Subcutaneous abdominal adipose tissue (tissue), 5 donors: ENCODE measurements at regions not wholly inside any gene's neighbourhood (a gene's known extent, or its start where the extent isn't known, plus 50 kb on each side); places are given as distances from the start of the nearest gene placed in this dataset.
"Not testable (repeated sequence)": the region's sequence is repeated elsewhere in the genome, so short reads cannot be mapped to it uniquely, and the experiment has no call there.

ENCODE experiments used
- H3K27ac ChIP-seq: one replicate; pipeline ENCODE4 v1.7.0; 2013; ENCODE audit warnings: low read depth, mild to moderate bottlenecking, inconsistent platforms, low read length, moderate library complexity
- H3K27me3 ChIP-seq, 5 donors: one replicate each; pipeline ENCODE4 v1.7.0; 2013; ENCODE audit warnings: low read length in 5 of 5, inconsistent platforms in 1 of 5; ENCODE audit not compliant: control insufficient read depth in 5 of 5, insufficient read depth in 4 of 5
- H3K36me3 ChIP-seq, 5 donors: one replicate each; pipeline ENCODE4 v1.7.0; 2013; ENCODE audit warnings: low read length in 5 of 5; ENCODE audit not compliant: control insufficient read depth in 5 of 5, insufficient read depth in 5 of 5
- H3K4me1 ChIP-seq, 5 donors: one replicate each; pipeline ENCODE4 v1.7.0; 2013; ENCODE audit warnings: low read length in 5 of 5, mild to moderate bottlenecking in 3 of 5, moderate library complexity in 1 of 5; ENCODE audit not compliant: control insufficient read depth in 5 of 5, insufficient read depth in 5 of 5
- H3K4me3 ChIP-seq, 5 donors: one replicate each; pipeline ENCODE4 v1.7.0; 2013; ENCODE audit warnings: low read length in 5 of 5, low read depth in 1 of 5
- H3K9ac ChIP-seq, 5 donors: one replicate each; pipeline ENCODE4 v1.7.0; 2013; ENCODE audit warnings: low read length in 5 of 5, mild to moderate bottlenecking in 4 of 5, moderate library complexity in 3 of 5
- H3K9me3 ChIP-seq, 5 donors: one replicate each; pipeline ENCODE4 v1.7.0; 2013; ENCODE audit warnings: low read length in 5 of 5; ENCODE audit not compliant: control insufficient read depth in 5 of 5
- donor health status: healthy.
- donor health status: healthy.
- donor health status: healthy.
- donor health status: healthy.
- donor health status: healthy.

DNA sequence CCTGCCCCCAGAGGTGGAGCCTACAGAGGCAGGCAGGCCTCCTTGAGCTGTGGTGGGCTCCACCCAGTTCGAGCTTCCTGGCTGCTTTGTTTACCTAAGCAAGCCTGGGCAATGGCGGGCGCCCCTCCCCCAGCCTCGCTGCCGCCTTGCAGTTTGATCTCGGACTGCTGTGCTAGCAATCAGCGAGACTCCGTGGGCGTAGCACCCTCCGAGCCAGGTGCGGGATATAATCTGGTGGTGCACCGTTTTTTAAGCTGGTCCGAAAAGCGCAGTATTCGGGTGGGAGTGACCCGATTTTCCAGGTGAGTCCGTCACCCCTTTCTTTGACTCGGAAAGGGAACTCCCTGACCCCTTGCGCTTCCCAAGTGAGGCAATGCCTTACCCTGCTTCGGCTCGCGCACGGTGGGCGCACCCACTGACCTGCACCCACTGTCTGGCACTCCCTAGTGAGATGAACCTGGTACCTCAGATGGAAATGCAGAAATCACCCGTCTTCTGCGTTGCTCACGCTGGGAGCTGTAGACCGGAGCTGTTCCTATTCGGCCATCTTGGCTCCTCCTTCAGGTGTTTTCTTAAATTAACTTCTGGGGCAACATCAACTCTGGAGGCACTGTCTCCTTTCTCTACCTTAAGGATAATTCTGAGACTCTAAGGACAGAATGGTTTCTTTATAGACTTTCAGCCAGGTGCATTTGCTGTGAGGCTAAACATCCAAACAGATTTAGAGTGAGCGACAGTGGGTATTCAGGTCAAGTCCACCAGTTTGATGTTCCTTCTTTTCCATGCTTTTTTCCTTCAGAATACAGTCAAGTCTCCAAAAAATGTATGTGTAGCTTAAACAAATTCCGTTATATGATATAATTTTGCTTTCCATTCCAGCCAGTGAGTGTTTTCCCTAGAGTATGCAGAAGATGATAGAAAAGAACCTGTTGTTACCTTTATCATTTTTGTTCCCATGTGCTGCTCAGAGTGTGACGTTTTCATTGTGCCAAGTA lies 170.8 kb downstream of the KCNRG start:
- H3K27ac ChIP-seq, H3K9ac ChIP-seq, H3K4me1 ChIP-seq, H3K27me3 ChIP-seq, H3K36me3 ChIP-seq, H3K9me3 ChIP-seq, H3K4me3 ChIP-seq: not testable (repeated sequence)

DNA sequence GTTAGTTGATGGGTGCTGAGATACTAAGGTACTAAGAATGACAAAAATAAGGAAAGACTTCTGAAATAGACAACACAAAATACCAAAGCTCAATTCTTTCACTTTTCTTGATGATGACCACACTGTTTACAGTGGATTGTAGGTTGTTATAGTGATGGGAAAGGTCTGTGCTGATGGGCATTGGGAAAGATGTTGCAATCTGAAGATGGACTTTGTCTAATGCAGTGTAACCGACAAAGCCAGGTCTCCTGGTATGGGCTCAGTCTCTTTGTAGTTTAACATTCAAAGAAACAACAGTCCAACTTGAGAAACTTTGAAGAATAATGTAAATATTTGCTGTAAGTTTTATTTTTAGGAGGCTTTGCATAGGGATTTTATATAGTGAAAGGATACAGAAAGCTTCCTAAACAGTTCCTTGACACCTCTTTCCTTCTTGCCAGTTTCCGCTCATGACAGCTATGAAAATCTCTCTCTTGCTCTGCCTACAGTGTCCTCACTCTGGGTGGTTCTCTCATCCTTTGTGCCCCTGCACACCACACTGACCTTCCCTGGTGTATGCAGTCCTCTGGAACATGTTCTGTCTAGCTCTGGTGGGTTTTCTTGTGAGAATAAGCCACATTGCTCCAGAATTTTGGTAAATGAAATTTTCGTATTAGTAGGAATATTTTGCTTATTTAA lies 172.2 kb downstream of the KCNRG start:
- Histone ChIP-seq H3K36me3 (no peaks in the 10 kb centered on the region), H3K27ac (no peak overlapping the region), H3K27me3 (no peaks in the 10 kb centered on the region), H3K4me3 (no peak overlapping the region), H3K9me3 (no peaks in the 10 kb centered on the region), H3K4me1 (no peaks in the 10 kb centered on the region), H3K9ac (no peak overlapping the region)

- no peak overlapping the region for H3K4me3 ChIP-seq
- no peaks in the 10 kb centered on the region for H3K4me1 ChIP-seq
- no peaks in the 10 kb centered on the region for H3K36me3 ChIP-seq
- no peak overlapping the region for H3K9ac ChIP-seq
- H3K27me3 ChIP-seq: no peaks in the 10 kb centered on the region
- H3K9me3 ChIP-seq: no peaks in the 10 kb centered on the region
- no peak overlapping the region for H3K27ac ChIP-seq
Observed at GRCh38 chr13:50188696-50189095, 173.5 kb downstream of the KCNRG start.

DNA sequence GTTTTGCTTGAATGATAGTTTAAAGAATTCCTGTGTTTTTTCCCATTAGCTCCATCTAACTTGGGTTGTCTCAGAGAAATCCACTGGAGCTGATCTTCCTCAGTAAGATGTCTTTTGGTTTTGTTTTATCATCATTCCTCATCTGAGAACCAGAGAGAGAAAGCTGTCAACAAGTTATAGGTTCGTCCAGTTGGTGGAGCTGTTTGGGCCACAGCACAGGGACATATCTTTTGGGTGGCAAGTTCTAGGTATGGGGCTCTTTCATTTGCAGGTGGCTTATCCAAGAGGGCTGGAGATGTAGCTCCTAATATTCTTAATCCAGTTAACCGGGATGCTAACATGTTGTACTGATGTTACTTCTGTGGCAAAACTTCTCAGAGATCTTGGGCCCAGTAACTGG lies 174.2 kb downstream of the KCNRG start:
- Histone ChIP-seq H3K9me3 (no peaks in the 10 kb centered on the region), H3K4me1 (no peaks in the 10 kb centered on the region), H3K36me3 (no peaks in the 10 kb centered on the region), H3K9ac (no peak overlapping the region), H3K4me3 (no peak overlapping the region), H3K27ac (no peak overlapping the region), H3K27me3 (no peaks in the 10 kb centered on the region)

GRCh38 chr13:50191004-50191403 lies 175.8 kb downstream of the KCNRG start:
- H3K4me3 ChIP-seq: no peak overlapping the region
- no peaks in the 10 kb centered on the region for H3K27me3 ChIP-seq
- H3K4me1 ChIP-seq: no peaks in the 10 kb centered on the region
- H3K9me3 ChIP-seq: no peaks in the 10 kb centered on the region
- no peaks in the 10 kb centered on the region for H3K36me3 ChIP-seq
- no peak overlapping the region for H3K27ac ChIP-seq
- no peak overlapping the region for H3K9ac ChIP-seq

GRCh38 chr13:50192272-50192813 lies 177.1 kb downstream of the KCNRG start:
- no peaks in the 10 kb centered on the region for H3K4me1 ChIP-seq
- H3K4me3 ChIP-seq: no peak overlapping the region
- H3K9ac ChIP-seq: no peak overlapping the region
- H3K27me3 ChIP-seq: no peaks in the 10 kb centered on the region
- no peak overlapping the region for H3K27ac ChIP-seq
- H3K9me3 ChIP-seq: no peaks in the 10 kb centered on the region
- H3K36me3 ChIP-seq: no peaks in the 10 kb centered on the region

- Histone ChIP-seq H3K27me3 (no peaks in the 10 kb centered on the region), H3K4me3 (no peak overlapping the region), H3K36me3 (no peaks in the 10 kb centered on the region), H3K4me1 (peaks cover 0 to 2% (median 0%) of the 10 kb centered on the region in 5 donors), H3K27ac (no peak overlapping the region), H3K9me3 (no peaks in the 10 kb centered on the region), H3K9ac (no peak overlapping the region)
Observed at GRCh38 chr13:50195045-50195444, 179.8 kb downstream of the KCNRG start.

- H3K4me3 ChIP-seq: no peak overlapping the region
- no peak overlapping the region for H3K9ac ChIP-seq
- no peaks in the 10 kb centered on the region for H3K9me3 ChIP-seq
- H3K27ac ChIP-seq: no peak overlapping the region
- H3K4me1 ChIP-seq: peaks cover 0 to 2% (median 0%) of the 10 kb centered on the region in 5 donors
- H3K36me3 ChIP-seq: no peaks in the 10 kb centered on the region
- H3K27me3 ChIP-seq: no peaks in the 10 kb centered on the region
Observed at GRCh38 chr13:50196118-50196517, 180.9 kb downstream of the KCNRG start.

GRCh38 chr13:50197705-50198104 lies 182.5 kb downstream of the KCNRG start:
- Histone ChIP-seq H3K9ac (no peak overlapping the region), H3K27ac (no peak overlapping the region), H3K4me1 (peaks cover 0 to 4% (median 0%) of the 10 kb centered on the region in 5 donors), H3K36me3 (no peaks in the 10 kb centered on the region), H3K27me3 (no peaks in the 10 kb centered on the region), H3K9me3 (no peaks in the 10 kb centered on the region), H3K4me3 (no peak overlapping the region)

DNA sequence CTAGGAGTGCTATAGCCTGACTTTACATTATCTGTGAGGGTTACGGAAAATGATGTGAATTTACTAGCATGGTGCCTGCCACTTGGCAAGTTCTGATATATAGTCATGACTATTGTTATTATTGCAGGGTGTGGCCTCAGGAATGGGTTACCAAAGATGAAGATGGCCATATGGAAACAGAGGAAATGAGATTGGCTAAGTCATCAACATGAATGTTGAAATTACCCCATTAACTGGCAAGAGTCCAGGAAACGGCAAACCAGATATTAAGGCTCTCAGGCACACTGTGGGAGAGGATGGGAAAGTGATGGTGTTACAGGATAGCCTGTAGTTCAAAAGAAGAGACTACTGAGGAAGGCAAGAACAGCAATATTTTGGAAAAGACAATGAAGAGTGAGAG lies 183.3 kb downstream of the KCNRG start:
- Histone ChIP-seq H3K9me3 (no peaks in the 10 kb centered on the region), H3K36me3 (no peaks in the 10 kb centered on the region), H3K9ac (no peak overlapping the region), H3K27me3 (no peaks in the 10 kb centered on the region), H3K4me1 (peaks cover 0 to 6% (median 0%) of the 10 kb centered on the region in 5 donors), H3K27ac (no peak overlapping the region), H3K4me3 (no peak overlapping the region)
